ENCODE measurements at regions not wholly inside any gene's neighbourhood (a gene's known extent, or its start where the extent isn't known, plus 50 kb on each side); places are given as distances from the start of the nearest gene placed in this dataset.

DNA sequence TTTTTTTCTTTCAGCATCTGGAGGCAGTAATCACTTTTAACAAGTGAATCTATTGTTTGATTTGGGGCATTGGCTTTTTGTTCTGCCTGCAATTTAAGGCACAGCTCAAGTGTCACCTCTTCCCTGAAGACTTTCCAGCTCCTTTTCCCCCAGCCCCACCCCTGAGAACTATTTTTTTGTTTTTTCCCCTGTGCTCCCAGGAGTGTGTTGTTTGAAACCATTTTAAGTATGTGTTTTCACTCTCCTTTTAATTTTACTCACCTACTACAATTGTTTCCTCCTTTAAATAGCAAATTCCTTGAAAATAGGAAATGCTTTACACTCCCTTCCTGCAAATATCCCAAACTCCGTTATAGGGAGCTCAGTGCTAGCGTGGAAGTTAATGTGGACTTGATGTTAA is 286.7 kb upstream of the PROK2 start:
- DNase-seq (ENCODE audit: extremely low spot score, unreplicated experiment) = no peak
- H3K9me3 Mint-ChIP-seq (ENCODE audit: unreplicated experiment) = peaks cover 11% of the 10 kb centered on the region
- no peak overlapping the region for H3K4me3 Mint-ChIP-seq (ENCODE audit: unreplicated experiment)
- TF ChIP-seq, protein P1, sequence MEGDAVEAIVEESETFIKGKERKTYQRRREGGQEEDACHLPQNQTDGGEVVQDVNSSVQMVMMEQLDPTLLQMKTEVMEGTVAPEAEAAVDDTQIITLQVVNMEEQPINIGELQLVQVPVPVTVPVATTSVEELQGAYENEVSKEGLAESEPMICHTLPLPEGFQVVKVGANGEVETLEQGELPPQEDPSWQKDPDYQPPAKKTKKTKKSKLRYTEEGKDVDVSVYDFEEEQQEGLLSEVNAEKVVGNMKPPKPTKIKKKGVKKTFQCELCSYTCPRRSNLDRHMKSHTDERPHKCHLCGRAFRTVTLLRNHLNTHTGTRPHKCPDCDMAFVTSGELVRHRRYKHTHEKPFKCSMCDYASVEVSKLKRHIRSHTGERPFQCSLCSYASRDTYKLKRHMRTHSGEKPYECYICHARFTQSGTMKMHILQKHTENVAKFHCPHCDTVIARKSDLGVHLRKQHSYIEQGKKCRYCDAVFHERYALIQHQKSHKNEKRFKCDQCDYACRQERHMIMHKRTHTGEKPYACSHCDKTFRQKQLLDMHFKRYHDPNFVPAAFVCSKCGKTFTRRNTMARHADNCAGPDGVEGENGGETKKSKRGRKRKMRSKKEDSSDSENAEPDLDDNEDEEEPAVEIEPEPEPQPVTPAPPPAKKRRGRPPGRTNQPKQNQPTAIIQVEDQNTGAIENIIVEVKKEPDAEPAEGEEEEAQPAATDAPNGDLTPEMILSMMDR (IDR thresholded peaks at IDR 0.05) = no peak
- H3K27me3 Mint-ChIP-seq (ENCODE audit: unreplicated experiment) = peaks cover 40% of the 10 kb centered on the region
- H3K4me1 Mint-ChIP-seq (ENCODE audit: unreplicated experiment) = no peaks in the 10 kb centered on the region
- no peak overlapping the region for H3K27ac Mint-ChIP-seq (ENCODE audit: unreplicated experiment)
- H3K36me3 Mint-ChIP-seq (ENCODE audit: unreplicated experiment) = no peaks in the 10 kb centered on the region

DNA sequence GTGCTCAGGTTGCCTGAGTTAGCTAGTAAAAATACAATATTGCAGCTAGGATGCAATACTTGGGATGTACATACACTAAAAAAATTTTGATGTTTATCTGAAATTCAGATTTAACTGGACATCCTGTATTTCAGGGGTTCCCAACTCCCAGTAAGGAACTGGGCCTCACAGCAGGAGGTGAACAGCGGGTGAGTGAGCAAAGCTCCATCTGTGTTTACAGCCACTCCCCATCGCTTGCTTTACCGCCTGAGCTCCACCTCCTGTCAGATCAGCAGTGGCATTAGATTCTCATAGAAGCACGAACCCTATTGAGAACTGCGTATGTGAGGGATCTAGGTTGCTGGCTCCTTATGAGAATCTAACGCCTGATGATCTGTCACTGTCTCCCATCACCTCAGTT is 285.1 kb upstream of the PROK2 start:
- Mint-ChIP-seq H3K36me3 (ENCODE audit: unreplicated experiment) (no peaks in the 10 kb centered on the region), H3K27me3 (ENCODE audit: unreplicated experiment) (peaks cover 52% of the 10 kb centered on the region), H3K4me1 (ENCODE audit: unreplicated experiment) (no peaks in the 10 kb centered on the region), H3K9me3 (ENCODE audit: unreplicated experiment) (peaks cover 2% of the 10 kb centered on the region), H3K4me3 (ENCODE audit: unreplicated experiment) (no peak overlapping the region), H3K27ac (ENCODE audit: unreplicated experiment) (no peak overlapping the region)
- DNase-seq (ENCODE audit: extremely low spot score, unreplicated experiment) = no peak
- TF ChIP-seq, protein P1 (IDR thresholded peaks at IDR 0.05) = no peak

DNA sequence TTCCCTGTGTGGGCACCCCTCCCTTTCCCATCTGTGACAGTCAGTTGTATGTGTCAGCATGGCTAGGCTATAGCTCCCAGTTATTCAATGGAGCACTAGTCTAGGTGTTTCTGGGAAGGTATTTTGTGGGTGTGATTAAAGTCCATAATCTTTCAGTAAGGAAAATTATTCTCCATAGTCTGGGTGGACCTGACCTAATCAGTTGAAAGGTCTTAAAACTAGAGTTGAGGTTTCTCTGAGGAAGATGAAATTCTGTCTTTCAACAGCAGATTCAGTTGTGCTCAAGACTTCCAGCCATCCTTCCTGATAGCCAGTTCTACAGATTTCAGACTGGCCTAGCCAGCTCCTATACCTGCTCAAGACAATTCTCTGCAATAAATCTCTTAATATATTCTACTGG is 284.6 kb upstream of the PROK2 start:
- DNase-seq (ENCODE audit: extremely low spot score, unreplicated experiment) = no peak
- Mint-ChIP-seq H3K27ac (ENCODE audit: unreplicated experiment) (no peak overlapping the region), H3K4me1 (ENCODE audit: unreplicated experiment) (no peaks in the 10 kb centered on the region), H3K4me3 (ENCODE audit: unreplicated experiment) (no peak overlapping the region), H3K36me3 (ENCODE audit: unreplicated experiment) (no peaks in the 10 kb centered on the region), H3K27me3 (ENCODE audit: unreplicated experiment) (peaks cover 55% of the 10 kb centered on the region), H3K9me3 (ENCODE audit: unreplicated experiment) (no peaks in the 10 kb centered on the region)
- TF ChIP-seq, protein P1 (IDR thresholded peaks at IDR 0.05) = no peak

DNA sequence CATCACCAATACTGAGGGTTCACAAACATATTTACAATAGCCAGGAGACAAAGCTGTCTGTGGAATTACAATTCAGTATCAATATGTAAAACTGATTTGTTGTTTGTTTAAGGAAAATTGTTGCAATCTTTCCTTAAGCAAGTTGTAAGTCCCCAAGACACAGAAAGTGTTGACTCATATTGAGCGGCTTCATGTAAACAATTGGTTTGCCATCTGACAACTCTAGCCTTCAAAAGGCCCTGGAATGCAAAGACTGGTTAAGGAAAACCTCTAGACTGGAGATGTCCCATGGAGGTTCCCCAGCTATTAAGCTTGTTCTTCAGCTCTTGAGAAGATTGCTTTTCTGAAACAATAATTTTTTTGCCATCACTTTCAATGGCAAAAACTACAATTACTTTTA is 283.7 kb upstream of the PROK2 start:
- DNase-seq (ENCODE audit: extremely low spot score, unreplicated experiment) = no peak
- peaks cover 62% of the 10 kb centered on the region for H3K27me3 Mint-ChIP-seq (ENCODE audit: unreplicated experiment)

DNA sequence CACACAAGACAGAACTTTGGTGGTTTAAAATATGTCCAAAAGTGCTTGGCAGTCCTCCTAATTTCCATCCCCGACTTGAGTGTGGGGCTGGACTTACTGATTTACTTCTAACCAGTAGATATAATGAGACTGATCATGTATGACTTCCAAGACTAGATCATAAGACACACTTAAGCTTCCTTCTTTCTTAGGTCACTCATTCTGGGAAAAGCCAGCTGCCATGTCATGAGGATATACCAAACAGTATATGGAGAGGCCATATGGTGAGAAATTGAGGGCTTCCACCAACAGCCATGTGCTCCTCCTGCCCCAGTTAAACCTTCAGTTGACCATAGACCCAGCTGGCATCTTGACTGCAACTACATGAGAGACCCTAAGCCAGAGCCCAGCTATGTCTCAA is 282.8 kb upstream of the PROK2 start:
- peaks cover 7% of the 10 kb centered on the region for H3K9me3 Mint-ChIP-seq (ENCODE audit: unreplicated experiment)
- no peak overlapping the region for H3K27ac Mint-ChIP-seq (ENCODE audit: unreplicated experiment)
- no peak for DNase-seq (ENCODE audit: extremely low spot score, unreplicated experiment)
- no peaks in the 10 kb centered on the region for H3K4me1 Mint-ChIP-seq (ENCODE audit: unreplicated experiment)
- H3K36me3 Mint-ChIP-seq (ENCODE audit: unreplicated experiment) = no peaks in the 10 kb centered on the region
- peaks cover 64% of the 10 kb centered on the region for H3K27me3 Mint-ChIP-seq (ENCODE audit: unreplicated experiment)
- no peak overlapping the region for H3K4me3 Mint-ChIP-seq (ENCODE audit: unreplicated experiment)
- TF ChIP-seq, protein P1 (IDR thresholded peaks at IDR 0.05) = no peak

More for the DNA sequence above, 283.7 kb upstream of the PROK2 start:
- TF ChIP-seq, protein P1 (IDR thresholded peaks at IDR 0.05) = no peak
- H3K27ac Mint-ChIP-seq (ENCODE audit: unreplicated experiment) = no peak overlapping the region
- H3K4me1 Mint-ChIP-seq (ENCODE audit: unreplicated experiment) = no peaks in the 10 kb centered on the region
- H3K36me3 Mint-ChIP-seq (ENCODE audit: unreplicated experiment) = no peaks in the 10 kb centered on the region
- H3K4me3 Mint-ChIP-seq (ENCODE audit: unreplicated experiment) = no peak overlapping the region
- peaks cover 7% of the 10 kb centered on the region for H3K9me3 Mint-ChIP-seq (ENCODE audit: unreplicated experiment)

Measured in osteocyte (in vitro differentiated cells).